OCI-LY7 (cell line): ENCODE measurements at regions not wholly inside any gene's neighbourhood (a gene's known extent, or its start where the extent isn't known, plus 50 kb on each side); places are given as distances from the start of the nearest gene placed in this dataset.

Experiments
- CTCF ChIP-seq: fragments of 200-600 bp; sonication (generic); conservative IDR thresholded peaks from 2 replicates; pipeline ENCODE4 v1.5.1; 2014; ENCODE audit warnings: mild to moderate bottlenecking, antibody characterized with exemption, low read length, moderate library complexity, mixed read lengths
- EZH2phosphoT487 ChIP-seq: fragments of 200-600 bp; sonication (generic); IDR thresholded peaks from 2 replicates; pipeline ENCODE4 v1.6.1; 2018; ENCODE audit warnings: low read depth, borderline replicate concordance, mild to moderate bottlenecking, mixed run types, antibody characterized with exemption, low read length, moderate library complexity, mixed read lengths

DNA sequence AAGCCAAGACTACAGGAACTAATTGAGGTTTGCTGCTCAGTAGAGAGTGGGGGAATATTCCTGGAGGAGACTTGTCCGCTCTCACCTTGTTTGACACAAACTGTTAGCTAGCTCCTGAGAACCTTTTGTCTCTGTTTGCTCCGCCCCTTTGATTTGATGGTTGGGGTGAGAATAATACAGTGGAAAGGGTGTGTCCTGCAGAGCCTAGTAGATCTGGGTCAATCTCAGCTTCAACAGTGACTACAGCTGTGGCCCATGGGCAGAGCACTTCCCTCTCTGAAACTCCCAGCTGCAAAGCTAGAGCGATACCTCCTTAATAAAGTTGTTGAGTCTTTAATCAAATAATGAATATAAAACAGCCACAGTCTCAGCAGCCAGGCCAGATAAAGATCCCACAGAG, 576.7 kb downstream of the DIAPH3 start:
- TF ChIP-seq CTCF: no peak
- TF ChIP-seq EZH2phosphoT487: no peak
